Hematopoietic multipotent progenitor cell treated with erythropoietin and hydrocortisone succinate and interleukin-3 and kit ligand, for 8 days (in vitro differentiated cells): ENCODE measurements at regions not wholly inside any gene's neighbourhood (a gene's known extent, or its start where the extent isn't known, plus 50 kb on each side); places are given as distances from the start of the nearest gene placed in this dataset.
"Not testable (repeated sequence)": the region's sequence is repeated elsewhere in the genome, so short reads cannot be mapped to it uniquely, and the experiment has no call there.

Experiments
- DNase-seq: peaks from one replicate; pipeline ENCODE4 v3.0.0-alpha.2; 2015

DNA sequence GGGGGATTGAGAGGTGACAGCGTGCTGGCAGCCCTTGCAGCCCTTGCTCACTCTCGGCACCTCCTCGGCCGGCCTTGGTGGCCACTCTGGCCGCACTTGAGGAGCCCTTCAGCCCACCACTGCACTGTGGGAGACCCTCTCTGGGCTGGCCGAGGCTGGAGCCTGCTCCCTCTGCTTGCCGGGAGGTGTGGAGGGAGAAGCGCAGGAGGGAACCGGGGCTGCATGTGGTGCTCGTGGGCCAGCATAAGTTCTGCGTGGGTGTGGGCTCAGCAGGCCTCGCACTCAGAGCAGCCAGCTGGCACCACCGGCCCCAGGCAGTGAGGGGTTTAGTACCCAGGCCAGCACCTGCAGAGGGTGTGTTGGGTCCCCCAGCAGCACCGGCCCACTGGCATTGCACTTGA lies 912.2 kb upstream of the ADGRB3 start:
- no peak for DNase-seq

DNA sequence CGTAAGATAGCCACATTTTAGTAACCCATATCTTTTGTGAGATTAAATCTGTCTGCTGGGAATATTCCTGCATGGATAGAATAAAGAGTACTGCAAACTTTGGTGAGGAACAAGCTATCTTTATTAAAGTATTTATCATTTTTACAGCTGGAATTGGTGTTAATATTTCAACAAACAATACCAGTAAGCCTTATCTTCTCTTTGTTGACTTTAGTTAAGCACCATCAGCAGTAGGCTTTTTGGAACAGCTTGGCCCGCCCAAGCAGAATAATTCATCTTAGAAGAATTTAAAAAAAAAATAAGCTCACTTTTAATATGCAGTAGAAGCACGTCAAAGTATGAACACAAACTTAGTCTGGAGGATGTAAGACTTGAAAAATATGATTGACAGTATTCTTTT lies 917.8 kb upstream of the ADGRB3 start:
- no peak for DNase-seq

DNA sequence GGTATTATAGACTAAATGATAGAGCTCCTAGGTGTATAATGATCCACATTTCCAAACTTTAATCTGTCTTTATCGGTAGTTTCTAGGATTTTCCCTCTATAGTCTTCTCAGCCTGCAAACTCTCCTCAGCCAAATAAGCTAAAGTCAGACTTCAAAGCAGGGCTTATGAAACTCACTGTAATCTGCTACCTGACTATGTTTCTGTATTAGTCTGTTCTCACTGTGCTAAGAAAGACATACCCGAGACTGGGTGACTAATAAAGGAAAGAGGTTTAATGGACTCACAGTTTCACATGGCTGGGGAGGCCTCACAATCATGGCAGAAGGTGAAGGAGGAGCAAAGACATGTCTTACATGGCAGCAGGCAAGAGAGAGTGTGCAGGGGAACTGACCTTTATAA lies 928.7 kb upstream of the ADGRB3 start:
- DNase-seq, result no peak

DNA sequence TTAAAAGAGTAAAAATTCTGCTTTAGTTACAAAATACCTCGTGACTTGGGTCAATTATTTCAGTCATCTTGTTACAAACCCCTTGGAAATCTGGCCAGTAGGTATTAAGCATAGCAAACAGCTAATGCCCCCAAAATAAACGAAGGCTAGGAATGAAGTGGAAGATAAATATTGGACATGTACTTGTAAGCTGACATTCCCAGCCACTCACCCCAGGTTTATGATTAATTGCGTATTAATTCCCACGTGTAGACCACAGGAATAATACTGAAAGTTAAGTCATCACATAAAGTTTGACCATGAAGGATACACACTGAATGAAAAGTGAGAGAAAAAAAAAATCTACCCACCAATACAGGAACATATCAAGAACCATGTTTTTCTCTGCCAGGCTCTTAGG lies 936.5 kb upstream of the ADGRB3 start:
- DNase-seq, result no peak

DNA sequence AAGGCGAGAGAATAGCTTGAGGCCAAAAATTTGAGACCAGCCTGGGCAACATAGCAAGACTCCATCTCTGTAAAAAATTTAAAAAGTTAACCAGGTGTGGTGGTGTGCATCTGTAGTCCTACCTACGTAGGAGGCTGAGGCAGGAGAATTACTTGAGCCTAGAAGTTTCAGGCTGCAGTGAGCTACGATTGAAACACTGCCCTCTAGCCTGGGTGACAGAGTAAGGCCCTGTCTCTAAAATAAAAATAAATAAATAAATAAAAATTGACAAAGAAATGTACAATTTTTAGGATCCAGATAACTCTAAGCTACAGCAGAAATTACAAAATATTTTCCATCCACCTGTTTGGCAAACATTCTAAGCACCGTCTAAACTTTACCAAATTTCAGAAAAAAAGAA lies 941.0 kb upstream of the ADGRB3 start:
- no peak for DNase-seq

DNA sequence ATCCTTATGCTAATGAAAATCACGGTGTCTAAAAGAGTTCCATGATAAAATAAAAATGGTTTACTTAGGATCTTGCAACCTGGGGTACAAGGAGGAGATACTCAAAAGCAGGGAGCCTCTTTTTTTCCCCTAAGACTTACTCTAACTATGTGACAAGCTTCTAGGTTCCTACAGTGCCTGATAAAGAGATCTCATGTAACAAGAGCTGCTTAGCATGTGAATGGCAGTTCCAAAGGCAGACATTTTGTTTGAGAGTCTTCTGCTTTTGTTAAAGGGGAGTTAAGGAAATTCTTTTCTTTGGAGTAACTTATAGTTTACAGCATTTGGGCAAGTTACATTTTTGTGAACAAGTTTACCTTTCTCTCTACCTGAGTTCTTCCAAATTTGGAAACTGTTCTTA lies 945.8 kb upstream of the ADGRB3 start:
- no peak for DNase-seq

DNA sequence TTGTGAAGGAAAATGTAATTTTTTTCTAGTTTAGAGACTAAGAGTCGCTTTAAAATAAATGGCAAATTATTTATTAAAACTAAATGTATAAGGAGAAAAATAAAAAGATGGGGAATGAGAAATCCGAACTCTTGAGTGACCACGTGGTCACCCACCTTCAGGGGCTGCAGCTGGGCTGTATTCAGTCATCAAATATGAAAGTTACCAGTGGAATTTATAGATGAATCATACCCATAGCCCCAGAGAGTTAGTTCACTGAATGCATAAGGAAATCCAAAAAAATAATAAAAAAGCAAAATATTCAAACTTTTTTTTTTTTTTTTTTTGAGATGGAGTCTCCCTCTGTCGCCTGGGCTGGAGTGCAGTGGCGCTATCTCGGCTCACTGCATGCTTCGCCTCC lies 947.7 kb upstream of the ADGRB3 start:
- no peak for DNase-seq

DNA sequence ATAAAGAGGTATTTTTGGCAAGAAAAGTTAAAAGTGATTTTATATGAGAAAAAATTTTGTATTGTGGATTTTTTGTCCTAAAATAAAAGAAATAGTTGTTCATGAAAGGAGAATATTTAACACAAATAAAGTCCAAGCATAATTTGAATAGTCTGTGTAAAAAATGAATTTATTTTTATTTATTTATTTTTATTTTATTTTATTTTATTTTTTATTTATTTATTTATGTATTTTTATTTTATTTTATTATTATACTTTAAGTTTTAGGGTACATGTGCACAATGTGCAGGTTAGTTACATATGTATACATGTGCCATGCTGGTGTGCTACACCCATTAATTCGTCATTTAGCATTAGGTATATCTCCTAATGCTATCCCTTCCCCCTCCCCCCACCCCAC lies 948.9 kb upstream of the ADGRB3 start:
- not testable (repeated sequence) for DNase-seq

DNA sequence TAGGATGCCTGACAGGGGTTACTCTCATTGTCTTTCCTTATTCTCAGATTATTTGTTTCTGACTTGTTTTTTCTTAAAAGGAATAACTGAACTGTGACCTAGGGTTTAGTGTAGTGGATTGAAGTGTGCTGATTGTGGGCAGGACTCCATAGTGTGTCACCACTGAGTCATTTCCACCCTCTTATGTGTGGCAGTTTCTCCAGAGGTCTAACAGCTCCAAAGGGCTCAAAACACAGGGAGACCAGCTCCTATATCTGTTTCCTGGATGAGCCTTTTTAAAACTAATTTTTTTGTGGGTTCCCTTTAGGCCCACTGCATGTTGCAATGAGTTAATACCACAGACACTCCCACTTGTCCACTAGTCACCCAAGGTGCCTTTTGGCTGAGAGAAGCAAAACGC lies 951.1 kb upstream of the ADGRB3 start:
- no peak for DNase-seq

DNA sequence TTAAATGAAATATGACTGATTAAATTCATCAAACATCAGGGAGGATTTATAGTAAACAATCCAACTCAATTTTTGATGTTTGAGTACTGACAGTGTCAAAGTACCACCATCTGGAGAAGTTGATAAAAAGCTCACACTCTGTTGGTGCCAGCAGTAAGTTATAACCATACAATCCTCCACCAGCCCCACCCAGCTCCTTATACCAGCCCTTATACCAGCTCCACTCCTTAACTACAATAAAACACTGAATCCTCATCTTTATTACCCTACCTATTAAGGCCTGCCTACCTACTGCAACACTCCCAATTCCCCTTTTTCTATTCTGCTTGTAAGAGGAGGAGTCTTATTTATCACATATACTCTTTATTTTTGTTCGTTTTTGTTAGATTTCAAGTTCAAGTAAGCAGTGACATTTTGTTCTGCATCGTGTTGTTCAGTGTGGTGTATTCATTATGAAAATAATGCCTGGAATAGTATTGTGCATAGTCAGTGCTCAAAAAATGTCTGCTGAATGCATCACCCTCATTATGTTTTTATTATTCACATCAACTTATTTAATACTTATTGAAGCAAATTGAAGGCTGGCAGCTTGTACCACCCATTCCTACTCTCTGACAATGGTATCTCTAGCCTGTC lies 954.7 kb upstream of the ADGRB3 start:
- DNase-seq, result no peak

DNA sequence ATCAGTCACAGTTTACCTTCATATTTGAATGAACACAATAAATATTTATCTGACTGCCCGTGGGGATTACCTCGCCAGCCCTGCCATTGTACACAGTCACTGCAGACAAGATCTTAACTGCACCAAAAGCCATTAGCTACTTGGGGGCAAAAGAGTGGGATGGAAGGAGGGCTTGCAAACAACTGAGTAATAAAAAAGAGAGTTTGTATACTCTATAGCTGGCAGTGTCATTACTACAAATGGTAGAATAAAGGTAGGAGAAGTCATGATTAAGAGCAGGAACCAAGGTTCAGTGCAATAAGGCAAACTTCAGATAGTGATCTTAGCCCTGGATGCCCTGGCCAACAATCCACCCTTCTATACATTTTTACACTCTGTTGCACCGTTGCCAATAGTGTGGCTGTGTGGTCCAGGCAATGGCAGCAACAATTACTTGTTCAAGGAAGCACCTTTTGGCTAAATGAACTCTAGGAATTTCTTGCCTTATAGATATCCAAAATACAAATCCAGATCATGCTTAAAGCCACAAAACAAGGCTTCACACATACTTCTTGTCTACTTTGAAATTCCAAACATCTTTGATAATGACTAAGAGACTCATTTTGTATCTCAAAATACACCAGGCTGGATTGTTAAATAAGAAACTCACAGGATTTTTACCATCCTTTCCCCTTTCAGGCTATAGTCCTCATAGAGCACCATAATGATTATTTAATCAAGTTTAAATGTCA lies 955.4 kb upstream of the ADGRB3 start:
- DNase-seq, result no peak

DNA sequence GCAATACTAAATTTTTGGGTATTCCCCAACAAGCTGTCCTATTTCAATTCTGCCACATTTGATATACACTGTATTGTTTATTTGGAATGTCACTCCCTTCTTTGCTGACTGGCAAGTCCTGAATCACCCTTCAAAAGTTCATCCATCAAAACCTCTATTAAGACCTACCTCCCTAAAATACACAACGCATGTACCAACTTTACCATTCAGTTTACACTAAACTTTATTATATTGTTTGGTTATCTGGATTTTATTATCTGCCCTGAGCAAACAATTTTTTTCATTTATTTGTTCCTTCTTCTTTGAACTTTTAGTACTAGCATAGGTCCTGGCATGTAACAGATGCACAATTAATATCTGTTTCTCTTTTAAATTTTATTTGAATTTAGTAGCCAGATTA lies 958.2 kb upstream of the ADGRB3 start:
- DNase-seq, result no peak

DNA sequence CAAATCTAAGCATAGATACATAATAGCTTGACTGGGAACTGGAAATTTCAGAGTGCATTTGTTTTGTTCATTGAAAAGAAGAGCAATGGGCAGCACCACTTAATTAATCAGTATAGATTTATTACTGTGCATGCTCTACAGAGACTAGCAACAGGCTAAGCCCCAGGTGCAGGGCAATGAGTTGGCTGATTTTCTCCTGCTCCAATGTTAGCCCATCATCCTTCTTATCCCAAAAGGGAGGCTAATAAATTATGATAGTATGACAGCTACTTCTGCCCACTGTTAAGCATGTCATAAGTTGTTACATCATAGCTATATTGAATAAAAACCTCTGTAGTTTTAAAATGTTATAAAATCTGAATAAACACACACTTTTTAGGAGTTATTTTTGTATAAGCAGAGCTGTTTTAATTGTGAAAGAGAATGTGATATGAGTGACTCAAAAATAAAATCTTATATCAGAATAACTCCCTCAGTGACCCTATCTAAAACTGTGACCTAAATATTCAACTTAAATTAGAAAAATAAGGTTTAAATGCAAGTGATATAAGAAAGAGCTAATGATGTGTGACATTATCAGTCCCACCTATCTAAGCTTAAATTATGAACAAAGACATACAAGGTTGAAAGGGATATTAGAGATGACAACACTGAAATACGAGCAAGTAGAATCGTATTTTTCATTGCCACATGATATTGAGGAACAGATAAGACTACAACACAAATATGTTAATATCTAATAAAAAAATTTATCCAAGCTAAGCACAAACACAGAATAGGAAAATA lies 967.3 kb upstream of the ADGRB3 start:
- DNase-seq, result no peak

DNA sequence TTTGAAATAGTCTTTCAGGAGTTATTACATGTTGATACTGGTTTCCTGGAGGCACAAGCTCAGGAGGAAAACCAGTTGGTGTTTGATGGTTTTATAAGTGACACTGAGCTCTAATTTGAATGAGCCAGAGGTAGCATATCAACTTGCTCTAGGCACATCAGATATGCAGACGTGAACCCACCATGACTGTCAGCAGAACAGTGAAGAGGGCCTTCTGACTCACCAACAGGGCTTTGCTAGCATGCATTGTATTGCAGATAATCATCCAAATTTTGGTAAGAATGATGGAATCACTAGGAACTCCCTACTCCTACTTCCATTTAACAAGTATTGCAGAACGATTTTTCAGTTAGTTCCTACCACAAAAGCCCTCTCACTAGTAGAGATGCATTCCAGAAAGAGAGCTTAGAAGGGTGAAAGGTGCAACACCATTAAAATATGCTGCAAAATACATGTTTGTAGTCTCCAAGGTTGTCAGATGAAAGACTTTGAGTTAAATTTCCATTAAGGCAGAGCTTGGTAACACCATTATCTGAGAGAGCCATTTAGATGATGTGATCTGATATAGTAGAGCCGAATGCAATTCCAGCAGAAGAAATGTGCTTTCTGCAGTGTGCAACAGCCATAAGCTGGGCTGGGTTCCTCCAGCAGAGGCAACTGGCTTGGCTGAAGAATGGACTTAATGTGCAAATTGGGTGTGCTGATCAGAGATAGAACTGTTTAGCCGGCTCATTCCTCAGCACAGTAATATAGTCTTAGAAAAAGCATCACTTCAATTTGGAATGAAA lies 968.7 kb upstream of the ADGRB3 start:
- no peak for DNase-seq

DNA sequence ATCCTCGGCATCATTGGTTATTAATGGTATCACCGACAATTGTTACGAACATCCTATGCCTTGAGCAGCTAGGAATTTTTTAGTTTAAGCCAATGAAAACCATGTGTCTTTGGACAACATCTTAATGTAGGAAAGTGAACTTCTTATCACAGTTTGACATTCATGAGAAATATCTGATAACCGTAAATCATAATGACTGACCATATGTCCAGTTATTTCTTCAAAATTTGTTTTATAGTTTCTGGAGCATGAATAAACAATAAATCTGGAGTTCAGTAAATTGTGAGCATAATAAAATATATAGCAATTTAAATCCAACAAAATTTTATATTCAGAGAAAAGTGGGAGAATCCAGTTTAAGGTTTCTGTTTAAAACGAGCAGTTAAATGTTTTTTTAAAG lies 970.1 kb upstream of the ADGRB3 start:
- DNase-seq, result no peak

DNA sequence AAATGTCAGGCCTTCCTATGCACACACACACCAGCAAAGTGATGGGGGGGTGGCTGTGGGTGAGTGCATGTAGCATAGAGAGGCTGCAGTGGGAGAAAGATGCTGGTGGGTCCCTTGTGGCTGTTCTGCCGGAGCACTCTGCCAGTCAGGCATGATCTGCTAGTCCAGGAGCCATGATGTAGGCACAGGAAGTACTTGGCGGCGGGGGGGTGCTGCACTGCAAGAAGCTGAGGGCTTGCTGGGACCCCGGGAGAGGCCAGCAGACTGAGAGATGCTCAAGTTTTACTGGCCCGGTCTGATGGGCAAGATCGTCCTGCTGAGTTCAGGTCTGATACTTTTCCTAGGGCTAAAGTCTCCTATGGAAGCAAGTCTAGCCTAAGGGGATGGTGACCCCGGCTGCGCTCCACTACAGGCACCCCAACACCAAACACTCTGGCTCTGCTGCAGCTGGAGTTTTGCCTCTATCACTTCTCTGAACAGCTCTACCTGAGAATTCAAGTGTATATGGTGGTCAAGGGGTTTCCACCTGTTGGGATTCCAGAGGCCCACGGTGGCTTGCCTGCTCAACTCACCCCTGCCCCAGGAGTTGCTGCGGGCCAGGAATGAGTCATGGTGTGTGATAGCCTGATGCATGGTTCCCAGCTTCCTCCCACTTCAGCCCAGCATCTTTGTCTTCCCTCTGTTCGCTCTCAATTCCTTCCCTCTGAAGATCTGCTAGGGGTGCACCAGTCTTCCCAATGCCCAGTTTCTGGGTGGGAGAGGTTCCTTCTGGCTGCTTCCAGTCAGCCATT lies 971.8 kb upstream of the ADGRB3 start:
- DNase-seq, result no peak

DNA sequence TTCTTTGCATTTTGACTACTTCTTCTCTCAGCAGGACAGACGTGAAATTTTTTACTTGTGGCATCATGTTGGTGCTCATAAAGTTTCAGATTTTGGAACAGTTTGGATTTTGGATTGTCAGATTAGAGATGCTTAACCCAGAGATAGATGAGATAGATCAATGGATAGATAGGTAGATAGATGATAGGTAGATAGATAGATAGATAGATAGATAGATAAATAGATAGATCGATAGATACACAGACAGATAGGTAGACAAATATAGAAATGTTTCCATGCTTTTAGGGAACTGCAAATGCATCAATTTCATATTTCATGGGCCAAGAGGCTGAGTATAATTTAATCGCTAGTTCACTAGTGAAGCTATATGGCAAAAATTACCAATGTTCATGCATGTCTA lies 981.5 kb upstream of the ADGRB3 start:
- no peak for DNase-seq

DNA sequence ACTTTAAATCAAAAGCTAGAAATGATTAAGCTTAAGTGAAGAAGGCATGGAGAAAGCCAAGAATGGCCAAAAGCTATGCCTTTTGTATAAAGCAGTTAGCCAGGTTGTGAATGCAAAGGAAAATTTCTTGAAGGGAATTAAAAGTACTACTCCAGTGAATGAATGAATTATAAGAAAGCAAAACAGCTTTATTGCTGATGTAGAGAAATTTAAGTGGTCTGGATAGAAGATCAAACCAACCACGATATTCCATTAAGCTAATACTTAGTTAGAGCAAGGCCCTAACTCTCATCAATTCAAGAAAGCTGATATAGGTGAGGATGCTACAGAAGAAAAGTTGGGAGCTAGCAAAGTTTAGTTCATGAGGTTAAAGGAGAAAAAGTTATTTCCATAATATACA lies 988.5 kb upstream of the ADGRB3 start:
- no peak for DNase-seq

DNA sequence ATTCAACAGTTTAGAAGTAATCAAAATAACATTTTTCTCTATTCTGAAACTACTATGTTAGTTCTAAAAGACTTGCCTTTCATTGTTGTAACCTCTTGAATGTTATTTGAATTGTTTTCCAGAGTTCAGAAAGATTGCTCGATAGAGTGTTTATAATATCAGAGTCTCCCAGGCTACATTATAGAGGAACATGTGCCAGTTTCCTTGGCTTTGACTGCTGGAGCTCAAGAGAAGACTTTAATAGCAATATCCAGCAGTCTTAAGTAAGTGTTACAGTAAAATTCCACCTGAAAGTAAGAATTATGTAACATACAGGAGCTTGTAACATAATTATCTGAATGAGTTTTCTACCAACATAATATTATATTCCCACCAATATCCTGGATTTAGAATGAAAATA lies 991.8 kb upstream of the ADGRB3 start:
- no peak for DNase-seq

DNA sequence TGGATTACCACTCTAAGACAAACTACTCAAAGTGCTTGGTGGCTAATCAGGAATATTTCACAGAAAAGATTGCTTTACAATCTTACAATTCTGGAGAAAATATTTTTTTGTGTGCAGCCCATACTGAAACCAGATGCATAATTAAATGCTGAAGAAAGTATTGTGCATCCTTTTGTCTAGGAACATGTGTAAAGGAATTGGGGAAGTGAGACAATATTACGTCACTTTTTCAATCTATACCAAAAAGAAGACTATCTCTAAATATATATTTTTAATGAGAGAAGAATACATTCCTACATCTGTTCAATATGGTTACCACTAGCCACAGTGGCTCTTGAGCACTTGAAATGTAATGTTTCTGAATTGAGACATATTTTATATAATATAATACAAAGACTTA lies 992.5 kb upstream of the ADGRB3 start:
- no peak for DNase-seq

DNA sequence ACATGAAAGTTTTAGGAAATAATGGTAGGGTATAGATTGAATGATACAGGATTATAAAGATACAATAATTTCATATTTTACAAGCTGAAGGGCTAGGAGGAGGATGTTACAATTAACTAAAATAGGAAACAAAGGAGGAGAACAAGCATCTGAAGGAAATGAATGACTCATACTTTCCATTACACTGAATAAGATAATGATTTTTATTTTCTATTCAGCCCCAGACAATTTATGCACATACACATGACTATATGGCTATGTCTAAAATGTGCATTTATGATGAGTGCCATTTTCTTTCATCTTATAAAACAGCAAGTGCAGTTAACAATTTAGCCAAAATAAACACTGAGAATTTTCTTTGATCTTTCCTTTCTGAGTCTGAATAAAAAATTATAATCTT lies 994.6 kb upstream of the ADGRB3 start:
- no peak for DNase-seq

DNA sequence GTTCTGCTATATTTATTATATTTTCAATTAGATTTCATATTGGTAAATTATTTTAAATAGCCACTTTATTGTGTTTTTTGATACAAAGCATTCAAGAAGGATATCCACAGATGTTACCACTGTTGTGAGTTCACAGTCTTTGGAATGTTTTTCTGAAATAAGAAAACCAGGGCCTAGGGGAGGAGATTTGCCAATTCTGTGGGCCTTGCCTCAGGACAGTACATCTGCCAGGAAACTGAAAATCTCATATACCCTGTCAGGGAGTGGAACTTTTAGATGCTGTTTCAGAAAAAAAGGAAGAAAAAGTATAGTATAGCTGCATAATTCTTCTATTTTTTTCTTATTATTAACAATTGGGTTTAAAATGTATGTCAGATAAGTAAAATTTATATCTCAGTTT lies 995.9 kb upstream of the ADGRB3 start:
- DNase-seq, result no peak

DNA sequence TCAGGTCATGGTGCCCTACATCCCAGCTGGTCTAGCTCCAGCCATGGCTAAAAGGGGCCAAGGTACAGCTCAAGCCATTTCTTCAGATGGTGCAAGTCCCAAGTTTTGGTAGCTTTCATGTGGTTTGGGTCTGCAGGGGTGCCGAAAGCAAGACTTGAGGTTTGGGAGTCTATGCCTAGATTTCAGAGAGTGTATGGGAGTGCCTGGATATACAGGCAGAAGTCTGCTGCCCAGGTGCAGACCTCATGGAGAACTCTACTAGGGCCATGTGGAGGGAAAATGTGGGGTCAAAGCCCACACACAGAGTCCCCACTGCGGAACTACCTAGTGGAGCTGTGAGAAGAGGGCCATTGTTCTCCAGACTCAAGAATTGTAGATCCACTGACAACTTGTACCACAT lies 1000.9 kb upstream of the ADGRB3 start:
- DNase-seq, result no peak
